NT2/D1 (cell line): ENCODE measurements at regions not wholly inside any gene's neighbourhood (a gene's known extent, or its start where the extent isn't known, plus 50 kb on each side); places are given as distances from the start of the nearest gene placed in this dataset.

ENCODE experiments used
- SUZ12 ChIP-seq: IDR thresholded peaks from 2 replicates; pipeline ENCODE4 v1.6.1; 2011; ENCODE audit not compliant: insufficient read length, insufficient read depth; ENCODE audit errors: extremely low read depth
- YY1 ChIP-seq: IDR thresholded peaks from 2 replicates; pipeline ENCODE4 v1.6.1; 2011; ENCODE audit not compliant: insufficient read length, insufficient read depth
- ZNF274 ChIP-seq: IDR thresholded peaks from 2 replicates; pipeline ENCODE4 v1.6.1; 2011; ENCODE audit warnings: mild to moderate bottlenecking, low read depth, low read length

DNA sequence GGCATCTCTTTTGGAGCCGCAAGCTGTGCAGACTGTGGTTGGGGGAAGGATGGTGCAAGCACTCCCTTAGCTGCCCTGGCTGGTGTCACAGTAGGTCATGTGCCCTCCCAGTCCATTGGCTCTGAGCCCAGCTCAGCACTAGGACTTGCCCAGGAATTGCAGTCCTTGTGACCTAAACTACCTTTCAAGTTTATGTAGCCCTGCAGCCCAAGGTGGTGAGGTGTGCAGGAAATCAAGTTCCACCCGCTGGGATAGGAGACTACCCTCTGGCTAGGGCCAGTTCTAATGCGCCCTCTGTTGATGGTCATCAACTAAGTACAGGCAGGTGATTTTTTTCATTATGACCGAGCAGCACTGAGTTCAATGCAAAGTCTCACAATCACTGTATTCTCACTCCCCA is 335.2 kb downstream of the UBE2NL start:
- TF ChIP-seq ZNF274: no peak
- no peak for TF ChIP-seq YY1
- no peak for TF ChIP-seq SUZ12
